PFSK-1 (cell line): ENCODE measurements at regions not wholly inside any gene's neighbourhood (a gene's known extent, or its start where the extent isn't known, plus 50 kb on each side); places are given as distances from the start of the nearest gene placed in this dataset.

ENCODE experiments used
- FOXP2 ChIP-seq: optimal IDR thresholded peaks from 2 replicates; pipeline ENCODE3; 2011; ENCODE audit warnings: borderline replicate concordance, control low read depth, inconsistent platforms; ENCODE audit not compliant: insufficient read depth; ENCODE audit errors: extremely low read length, extremely low read depth
- POLR2AphosphoS5 ChIP-seq: IDR thresholded peaks from 2 replicates; pipeline ENCODE4 v1.6.1; 2012; ENCODE audit warnings: low read depth, mild to moderate bottlenecking, control low read depth, low read length, moderate library complexity
- SIN3A ChIP-seq: IDR thresholded peaks from 2 replicates; pipeline ENCODE4 v1.6.1; 2012; ENCODE audit warnings: mild to moderate bottlenecking, low read length, moderate library complexity, borderline replicate concordance; ENCODE audit not compliant: insufficient read depth
- TAF1 ChIP-seq: IDR thresholded peaks from 2 replicates; pipeline ENCODE4 v1.6.1; 2012; ENCODE audit warnings: low read length, control low read depth, borderline replicate concordance; ENCODE audit not compliant: insufficient read depth
- TF ChIP-seq, protein P1 (sequence below), 2 experiments: IDR thresholded peaks; 2 replicates each; pipeline versions ENCODE4 v1.6.1 to v1.8.0; 2011 to 2012; ENCODE audit warnings: low read depth in 2 of 2, low read length in 2 of 2, control low read depth in 1 of 2, inconsistent platforms in 1 of 2, mild to moderate bottlenecking in 1 of 2, moderate library complexity in 1 of 2; ENCODE audit not compliant: insufficient read depth in 1 of 2

DNA sequence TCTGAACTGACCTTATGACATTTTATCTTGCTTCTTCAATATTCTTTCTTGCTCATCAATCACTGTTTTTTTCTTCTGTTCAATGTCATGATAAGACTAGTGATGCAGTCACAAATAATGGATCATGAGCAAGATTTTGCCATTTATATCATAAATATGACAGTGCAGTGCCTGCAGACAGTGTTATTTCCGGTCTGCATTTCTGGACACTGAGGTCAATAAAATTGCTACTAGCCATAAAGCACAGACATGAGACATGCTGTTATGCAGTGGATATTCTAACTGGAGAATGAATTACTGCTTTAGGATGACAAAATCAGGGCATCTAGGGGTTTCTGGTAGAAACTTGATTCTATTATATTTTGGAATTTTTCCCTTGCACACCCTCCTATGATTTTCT lies 1509.7 kb upstream of the LRRTM3 start:
- TF ChIP-seq TAF1 (no peak), POLR2AphosphoS5 (no peak), SIN3A (no peak), FOXP2 (no peak)
- TF ChIP-seq, protein P1, sequence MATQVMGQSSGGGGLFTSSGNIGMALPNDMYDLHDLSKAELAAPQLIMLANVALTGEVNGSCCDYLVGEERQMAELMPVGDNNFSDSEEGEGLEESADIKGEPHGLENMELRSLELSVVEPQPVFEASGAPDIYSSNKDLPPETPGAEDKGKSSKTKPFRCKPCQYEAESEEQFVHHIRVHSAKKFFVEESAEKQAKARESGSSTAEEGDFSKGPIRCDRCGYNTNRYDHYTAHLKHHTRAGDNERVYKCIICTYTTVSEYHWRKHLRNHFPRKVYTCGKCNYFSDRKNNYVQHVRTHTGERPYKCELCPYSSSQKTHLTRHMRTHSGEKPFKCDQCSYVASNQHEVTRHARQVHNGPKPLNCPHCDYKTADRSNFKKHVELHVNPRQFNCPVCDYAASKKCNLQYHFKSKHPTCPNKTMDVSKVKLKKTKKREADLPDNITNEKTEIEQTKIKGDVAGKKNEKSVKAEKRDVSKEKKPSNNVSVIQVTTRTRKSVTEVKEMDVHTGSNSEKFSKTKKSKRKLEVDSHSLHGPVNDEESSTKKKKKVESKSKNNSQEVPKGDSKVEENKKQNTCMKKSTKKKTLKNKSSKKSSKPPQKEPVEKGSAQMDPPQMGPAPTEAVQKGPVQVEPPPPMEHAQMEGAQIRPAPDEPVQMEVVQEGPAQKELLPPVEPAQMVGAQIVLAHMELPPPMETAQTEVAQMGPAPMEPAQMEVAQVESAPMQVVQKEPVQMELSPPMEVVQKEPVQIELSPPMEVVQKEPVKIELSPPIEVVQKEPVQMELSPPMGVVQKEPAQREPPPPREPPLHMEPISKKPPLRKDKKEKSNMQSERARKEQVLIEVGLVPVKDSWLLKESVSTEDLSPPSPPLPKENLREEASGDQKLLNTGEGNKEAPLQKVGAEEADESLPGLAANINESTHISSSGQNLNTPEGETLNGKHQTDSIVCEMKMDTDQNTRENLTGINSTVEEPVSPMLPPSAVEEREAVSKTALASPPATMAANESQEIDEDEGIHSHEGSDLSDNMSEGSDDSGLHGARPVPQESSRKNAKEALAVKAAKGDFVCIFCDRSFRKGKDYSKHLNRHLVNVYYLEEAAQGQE (IDR thresholded peaks at IDR 0.05; ENCODE audit: insufficient read depth in 1 of 2, low read depth in 2 of 2, low read length in 2 of 2) = no peak

DNA sequence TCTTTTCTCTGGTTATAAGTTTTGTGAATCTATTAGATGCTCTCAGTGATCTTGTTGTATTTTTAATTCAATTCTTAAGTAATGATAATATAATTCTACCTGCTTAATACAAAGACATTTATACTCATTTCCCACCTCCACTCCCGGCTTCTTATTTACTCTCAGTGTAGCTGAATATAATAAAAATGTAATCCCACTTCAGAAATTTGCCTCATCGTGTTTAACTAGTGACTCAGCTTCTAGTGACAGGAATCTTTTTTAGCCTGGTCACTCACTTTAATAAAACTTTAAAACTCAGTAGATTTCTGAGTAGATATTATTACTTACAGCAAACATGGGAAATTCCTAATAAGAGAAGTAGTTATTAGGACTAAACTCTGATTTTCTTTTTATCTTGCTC lies 1506.2 kb upstream of the LRRTM3 start:
- TF ChIP-seq POLR2AphosphoS5 (no peak), SIN3A (no peak), FOXP2 (no peak), TAF1 (no peak)
- TF ChIP-seq, protein P1 (IDR thresholded peaks at IDR 0.05; ENCODE audit: insufficient read depth in 1 of 2, low read depth in 2 of 2, low read length in 2 of 2) = no peak

DNA sequence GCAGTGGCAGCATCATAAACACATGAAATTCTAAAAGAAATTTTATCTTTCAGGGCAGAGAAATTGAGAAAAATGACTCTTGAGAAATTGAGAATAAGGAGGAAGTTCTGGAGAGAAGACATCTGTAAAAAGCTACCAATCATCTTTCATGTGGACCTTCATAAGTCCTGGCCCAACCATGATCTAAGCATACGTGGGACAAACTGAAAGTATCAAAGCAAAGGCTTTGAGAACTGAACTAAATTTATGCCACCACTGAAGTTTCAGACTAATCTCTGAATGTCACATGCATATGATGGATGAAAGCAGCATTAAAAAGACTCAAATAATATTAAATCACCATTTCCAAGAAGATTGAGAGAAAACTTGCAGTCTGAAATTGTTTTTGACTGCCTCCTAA lies 1502.8 kb upstream of the LRRTM3 start:
- TF ChIP-seq SIN3A (no peak), FOXP2 (no peak), TAF1 (no peak), POLR2AphosphoS5 (no peak)
- TF ChIP-seq, protein P1 (IDR thresholded peaks at IDR 0.05; ENCODE audit: insufficient read depth in 1 of 2, low read depth in 2 of 2, low read length in 2 of 2) = no peak

DNA sequence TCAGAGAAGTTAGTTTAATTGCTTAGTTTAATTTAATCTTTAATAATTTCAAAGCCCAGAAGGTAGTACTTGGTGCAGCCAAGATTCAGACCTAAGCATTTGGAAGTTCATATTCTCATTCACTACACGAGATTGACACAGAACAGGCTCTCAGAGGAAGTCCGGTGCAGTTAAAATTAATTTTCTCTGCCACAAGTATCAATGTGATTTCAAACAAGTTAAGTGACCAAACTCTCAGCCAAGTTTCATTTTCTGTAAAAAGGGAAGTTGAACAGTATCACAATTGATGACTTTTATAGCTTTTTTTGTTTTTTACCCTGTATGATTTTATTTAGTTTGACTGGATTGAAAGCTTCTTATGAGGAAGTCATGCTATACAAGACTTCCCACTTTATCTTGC lies 1494.9 kb upstream of the LRRTM3 start:
- TF ChIP-seq POLR2AphosphoS5 (no peak), TAF1 (no peak), SIN3A (no peak), FOXP2 (no peak)
- TF ChIP-seq, protein P1 (IDR thresholded peaks at IDR 0.05; ENCODE audit: insufficient read depth in 1 of 2, low read depth in 2 of 2, low read length in 2 of 2) = no peak

DNA sequence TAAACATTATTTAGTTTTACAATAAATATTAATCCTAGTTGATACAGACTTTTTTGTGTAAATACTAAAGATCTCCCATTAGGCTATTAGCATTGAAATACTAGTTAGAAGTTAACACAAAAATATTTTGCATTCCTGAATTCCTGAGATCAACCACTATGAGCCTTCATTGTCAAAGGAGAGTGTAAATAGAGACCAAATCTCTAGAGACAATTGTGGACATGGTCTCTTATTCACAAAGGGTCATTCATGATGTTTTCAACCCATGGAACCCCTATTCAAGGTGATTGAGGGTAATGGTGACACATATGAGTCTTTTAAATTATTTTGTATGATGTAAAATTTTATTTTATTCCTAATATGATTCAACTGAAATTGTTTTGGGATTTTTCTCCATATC lies 1454.8 kb upstream of the LRRTM3 start:
- no peak for TF ChIP-seq POLR2AphosphoS5
- no peak for TF ChIP-seq TAF1
- no peak for TF ChIP-seq SIN3A
- TF ChIP-seq, protein P1 (IDR thresholded peaks at IDR 0.05; ENCODE audit: insufficient read depth in 1 of 2, low read depth in 2 of 2, low read length in 2 of 2) = no peak
- TF ChIP-seq FOXP2 = no peak
